Lung (tissue), 11 donors: ENCODE measurements at regions not wholly inside any gene's neighbourhood (a gene's known extent, or its start where the extent isn't known, plus 50 kb on each side); places are given as distances from the start of the nearest gene placed in this dataset.

Experiments used
- ATAC-seq: fragments of 200-7000 bp; cut with Tn5 transposase; one replicate; pipeline ENCODE4 v1.9.1; 2020; ENCODE audit warnings: moderate number of reproducible peaks; ENCODE audit not compliant: insufficient read depth, low FRiP score
- DNase-seq, 3 donors: peaks; one replicate each; pipeline ENCODE4 v3.0.0-alpha.2; 2013 to 2017
- H3K27ac ChIP-seq, 2 donors: one replicate each; pipeline ENCODE4 v1.5.1; 2013; ENCODE audit warnings: mild to moderate bottlenecking in 2 of 2, moderate library complexity in 2 of 2, control low read depth in 1 of 2, inconsistent platforms in 1 of 2, low read depth in 1 of 2, low read length in 1 of 2
- H3K27me3 ChIP-seq, 3 donors: one replicate each; pipeline ENCODE4 v1.5.1; 2013; ENCODE audit warnings: low read length in 2 of 3; ENCODE audit not compliant: control insufficient read depth in 3 of 3, insufficient read depth in 3 of 3
- H3K36me3 ChIP-seq, 4 donors: one replicate each; pipeline ENCODE4 v1.5.1; 2013; ENCODE audit warnings: low read length in 4 of 4, mild to moderate bottlenecking in 1 of 4, moderate library complexity in 1 of 4; ENCODE audit not compliant: control insufficient read depth in 4 of 4, insufficient read depth in 4 of 4
- H3K4me1 ChIP-seq, 5 donors: one replicate each; pipeline ENCODE4 v1.5.1; 2013; ENCODE audit warnings: low read length in 5 of 5, mild to moderate bottlenecking in 2 of 5, moderate library complexity in 1 of 5; ENCODE audit not compliant: control insufficient read depth in 5 of 5, insufficient read depth in 5 of 5
- H3K4me3 ChIP-seq: one replicate; pipeline ENCODE4 v1.5.1; 2013; ENCODE audit warnings: mild to moderate bottlenecking, control low read depth, moderate library complexity
- H3K9ac ChIP-seq, 2 donors: one replicate each; pipeline ENCODE4 v1.5.1; 2013; ENCODE audit warnings: low read length in 2 of 2, control low read depth in 1 of 2; ENCODE audit not compliant: insufficient read depth in 1 of 2
- H3K9me3 ChIP-seq, 4 donors: one replicate each; pipeline ENCODE4 v1.5.1; 2013; ENCODE audit warnings: low read length in 3 of 4, mild to moderate bottlenecking in 1 of 4, moderate library complexity in 1 of 4; ENCODE audit not compliant: control insufficient read depth in 4 of 4, insufficient read depth in 3 of 4
- CTCF ChIP-seq: IDR thresholded peaks from 2 replicates; pipeline ENCODE4 v1.5.1; 2012; ENCODE audit warnings: mild to moderate bottlenecking; ENCODE audit errors: control extremely low read depth, extremely low read depth
- WGBS, 2 donors: extraction: QIAGEN DNeasy Blood & Tissue Kit; methylation state at CpG; one replicate each; pipeline ENCODE4 v1.1.7; 2013; 5-methylcytosine and 5-hydroxymethylcytosine counted together
- donor health status: control.
- donor health status: control.
- donor health status: Bipolar disorder and iron deficiency.
- donor health status: healthy.
- donor health status: DM: yes; HTN: yes; CAD: no.

GRCh38 chr6:167722634-167723309 is 103.9 kb upstream of the AFDN start:
- Histone ChIP-seq H3K27me3 (no peaks in the 10 kb centered on the region), H3K36me3 (no peaks in the 10 kb centered on the region), H3K4me1 (no peaks in the 10 kb centered on the region), H3K9ac (no peak overlapping the region), H3K9me3 (no peaks in the 10 kb centered on the region), H3K27ac (no peak overlapping the region), H3K4me3 (no peak overlapping the region)
- no peak for TF ChIP-seq CTCF
- no peak for DNase-seq
- no peak for ATAC-seq
- 61 to 66% methylated on average over 21 of the region's 21 CpGs for WGBS, 2 donors

- Histone ChIP-seq H3K4me3 (no peak overlapping the region), H3K4me1 (no peaks in the 10 kb centered on the region), H3K27me3 (no peaks in the 10 kb centered on the region), H3K9ac (no peak overlapping the region), H3K9me3 (no peaks in the 10 kb centered on the region), H3K36me3 (no peaks in the 10 kb centered on the region), H3K27ac (no peak overlapping the region)
- TF ChIP-seq CTCF = no peak
- 93 to 94% methylated on average over 8 of the region's 8 CpGs for WGBS, 2 donors
- ATAC-seq (no peak), DNase-seq (no peak)
Observed at GRCh38 chr6:167726043-167726621, 100.6 kb upstream of the AFDN start.

- ATAC-seq (no peak), DNase-seq (no peak)
- H3K27ac ChIP-seq = no peak overlapping the region
- H3K27me3 ChIP-seq = no peaks in the 10 kb centered on the region
- no peaks in the 10 kb centered on the region for H3K36me3 ChIP-seq
- no peak for TF ChIP-seq CTCF
- H3K9me3 ChIP-seq = no peaks in the 10 kb centered on the region
- H3K4me1 ChIP-seq = peaks cover 4 to 16% (median 9%) of the 10 kb centered on the region in 5 donors
- H3K4me3 ChIP-seq = no peak overlapping the region
- H3K9ac ChIP-seq = no peak overlapping the region
- 95 to 96% methylated on average over 15 of the region's 15 CpGs for WGBS, 2 donors
Observed at GRCh38 chr6:167730441-167730840, 96.3 kb upstream of the AFDN start.
